Mesenchymal stem cell (in vitro differentiated cells and primary cell): ENCODE measurements at regions not wholly inside any gene's neighbourhood (a gene's known extent, or its start where the extent isn't known, plus 50 kb on each side); places are given as distances from the start of the nearest gene placed in this dataset.

Source experiments
- DNase-seq: peaks from one replicate; pipeline ENCODE4 v3.0.0-alpha.2; 2013
- H2AFZ ChIP-seq: one replicate; pipeline ENCODE4 v1.6.1; 2013; ENCODE audit warnings: low read depth, mild to moderate bottlenecking, control low read depth, inconsistent platforms, low read length, moderate library complexity
- H2AK5ac ChIP-seq: 2 replicates; pipeline ENCODE4 v1.6.1; 2013; ENCODE audit warnings: low read length, moderate library complexity, mild to moderate bottlenecking, inconsistent platforms; ENCODE audit not compliant: severe bottlenecking
- H2BK120ac ChIP-seq: one replicate; pipeline ENCODE4 v1.6.1; 2013; ENCODE audit warnings: low read depth, mild to moderate bottlenecking, inconsistent platforms, low read length, moderate library complexity
- H2BK12ac ChIP-seq, 2 experiments: one replicate each; pipeline ENCODE4 v1.6.1; 2013; ENCODE audit warnings: inconsistent platforms in 2 of 2, low read length in 2 of 2, mild to moderate bottlenecking in 2 of 2, moderate library complexity in 2 of 2, control low read depth in 1 of 2
- H2BK15ac ChIP-seq: one replicate; pipeline ENCODE4 v1.6.1; 2013; ENCODE audit warnings: mild to moderate bottlenecking, low read depth, inconsistent platforms; ENCODE audit not compliant: poor library complexity, severe bottlenecking
- H2BK5ac ChIP-seq: 2 replicates; pipeline ENCODE4 v1.6.1; 2013; ENCODE audit warnings: low read depth, mild to moderate bottlenecking, low read length, control low read depth, inconsistent platforms; ENCODE audit not compliant: poor library complexity, severe bottlenecking
- H3K14ac ChIP-seq, 2 experiments: one replicate each; pipeline ENCODE4 v1.6.1; 2013; ENCODE audit warnings: inconsistent platforms in 2 of 2, low read length in 2 of 2, control low read depth in 1 of 2, mild to moderate bottlenecking in 1 of 2, moderate library complexity in 1 of 2
- H3K18ac ChIP-seq, 2 experiments: one replicate each; pipeline ENCODE4 v1.6.1; 2013; ENCODE audit warnings: inconsistent platforms in 2 of 2, low read length in 2 of 2, control low read depth in 1 of 2, low read depth in 1 of 2, mild to moderate bottlenecking in 1 of 2
- H3K23ac ChIP-seq, 2 experiments: one replicate each; pipeline ENCODE4 v1.6.1; 2013; ENCODE audit warnings: inconsistent platforms in 2 of 2, low read length in 2 of 2, mild to moderate bottlenecking in 2 of 2, moderate library complexity in 2 of 2, control low read depth in 1 of 2
- H3K27ac ChIP-seq: 2 replicates; pipeline ENCODE4 v1.5.1; 2013; ENCODE audit warnings: mild to moderate bottlenecking, moderate library complexity, low read length, control low read depth, inconsistent platforms; ENCODE audit not compliant: poor library complexity, severe bottlenecking
- H3K27me3 ChIP-seq, 2 experiments: 2 replicates each; pipeline versions ENCODE4 v1.6.1 to v1.7.0; 2013; ENCODE audit warnings: low read length in 2 of 2, mild to moderate bottlenecking in 2 of 2, moderate library complexity in 2 of 2, control low read depth in 1 of 2, inconsistent platforms in 1 of 2; ENCODE audit not compliant: control insufficient read depth in 1 of 2, insufficient read depth in 1 of 2
- H3K36me3 ChIP-seq, 2 experiments: 2 replicates each; pipeline versions ENCODE4 v1.6.1 to v1.7.0; 2013; ENCODE audit warnings: low read length in 2 of 2, control low read depth in 1 of 2, inconsistent platforms in 1 of 2, low read depth in 1 of 2, mild to moderate bottlenecking in 1 of 2; ENCODE audit not compliant: insufficient read depth in 2 of 2, control insufficient read depth in 1 of 2
- H3K4ac ChIP-seq, 2 experiments: one replicate each; pipeline ENCODE4 v1.6.1; 2013; ENCODE audit warnings: inconsistent platforms in 2 of 2, low read length in 2 of 2, mild to moderate bottlenecking in 2 of 2, moderate library complexity in 2 of 2, control low read depth in 1 of 2, low read depth in 1 of 2
- H3K4me1 ChIP-seq: 2 replicates; pipeline ENCODE4 v1.6.1; 2013; ENCODE audit warnings: low read depth, low read length, control low read depth; ENCODE audit not compliant: control insufficient read depth, insufficient read depth
- H3K4me2 ChIP-seq: 2 replicates; pipeline ENCODE4 v1.6.1; 2013; ENCODE audit warnings: low read length, mild to moderate bottlenecking, inconsistent platforms; ENCODE audit not compliant: poor library complexity, severe bottlenecking
- H3K4me3 ChIP-seq, 2 experiments: 2 replicates each; pipeline versions ENCODE4 v1.5.1 to v1.7.0; 2013; ENCODE audit warnings: low read length in 2 of 2, mild to moderate bottlenecking in 2 of 2, control low read depth in 1 of 2, low read depth in 1 of 2; ENCODE audit not compliant: insufficient read depth in 1 of 2
- H3K79me1 ChIP-seq: replicated peaks from 2 replicates; pipeline ENCODE4 v1.6.1; 2013; ENCODE audit warnings: mild to moderate bottlenecking, control low read depth, low read length, inconsistent platforms; ENCODE audit not compliant: poor library complexity, severe bottlenecking
- H3K9ac ChIP-seq: 2 replicates; pipeline ENCODE4 v1.7.0; 2013; ENCODE audit warnings: mild to moderate bottlenecking, low read length, moderate library complexity
- H3K9me3 ChIP-seq: 2 replicates; pipeline ENCODE4 v1.7.0; 2013; ENCODE audit warnings: mild to moderate bottlenecking, low read length; ENCODE audit not compliant: control insufficient read depth
- H4K8ac ChIP-seq: one replicate; pipeline ENCODE4 v1.6.1; 2013; ENCODE audit warnings: inconsistent platforms, mild to moderate bottlenecking, low read length, moderate library complexity
- H4K91ac ChIP-seq: one replicate; pipeline ENCODE4 v1.6.1; 2013; ENCODE audit warnings: mild to moderate bottlenecking, low read length, inconsistent platforms
- WGBS: methylation state at CpG from one replicate; pipeline ENCODE4 v1.1.7; 2013; ENCODE audit warnings: mixed read lengths; 5-methylcytosine and 5-hydroxymethylcytosine counted together

GRCh38 chr13:58574791-58575190, 943.2 kb downstream of the PCDH17 start:
- H3K79me1 ChIP-seq: no peaks in the 10 kb centered on the region
- no peak overlapping the region for H2AFZ ChIP-seq
- H2BK5ac ChIP-seq: no peak overlapping the region
- no peak overlapping the region for H3K4me3 ChIP-seq
- DNase-seq: no peak
- H3K9ac ChIP-seq: no peak overlapping the region
- no peak overlapping the region for H2AK5ac ChIP-seq
- no peak overlapping the region for H4K8ac ChIP-seq
- no peak overlapping the region for H2BK120ac ChIP-seq
- H3K27me3 ChIP-seq: no peaks in the 10 kb centered on the region
- no peak overlapping the region for H2BK12ac ChIP-seq
- H3K9me3 ChIP-seq: peaks cover 9% of the 10 kb centered on the region
- H3K4me2 ChIP-seq: no peak overlapping the region
- H2BK15ac ChIP-seq: no peak overlapping the region
- no peak overlapping the region for H3K18ac ChIP-seq
- H3K4me1 ChIP-seq: no peaks in the 10 kb centered on the region
- no peak overlapping the region for H4K91ac ChIP-seq
- no peak overlapping the region for H3K23ac ChIP-seq
- H3K36me3 ChIP-seq: no peaks in the 10 kb centered on the region
- no peak overlapping the region for H3K4ac ChIP-seq
- H3K27ac ChIP-seq: no peak overlapping the region
- H3K14ac ChIP-seq: no peak overlapping the region

- no peak overlapping the region for H3K4me3 ChIP-seq
- no CpG with 5 or more reads among the region's 2 CpGs for WGBS
- H2BK12ac ChIP-seq: no peak overlapping the region
- H3K18ac ChIP-seq: no peak overlapping the region
- H3K27ac ChIP-seq: no peak overlapping the region
- H3K4ac ChIP-seq: no peak overlapping the region
- H2AK5ac ChIP-seq: no peak overlapping the region
- peaks cover 5% of the 10 kb centered on the region for H3K9me3 ChIP-seq
- no peak overlapping the region for H2BK5ac ChIP-seq
- H3K27me3 ChIP-seq: no peaks in the 10 kb centered on the region
- H4K8ac ChIP-seq: no peak overlapping the region
- no peak overlapping the region for H2BK120ac ChIP-seq
- no peak overlapping the region for H3K23ac ChIP-seq
- no peak overlapping the region for H3K9ac ChIP-seq
- H3K36me3 ChIP-seq: no peaks in the 10 kb centered on the region
- H3K4me2 ChIP-seq: no peak overlapping the region
- no peak overlapping the region for H4K91ac ChIP-seq
- H2BK15ac ChIP-seq: no peak overlapping the region
- no peaks in the 10 kb centered on the region for H3K79me1 ChIP-seq
- H3K14ac ChIP-seq: no peak overlapping the region
- H3K4me1 ChIP-seq: no peaks in the 10 kb centered on the region
- H2AFZ ChIP-seq: no peak overlapping the region
- DNase-seq: no peak
Measured at GRCh38 chr13:58579468-58579867, 947.9 kb downstream of the PCDH17 start.

GRCh38 chr13:58583966-58584365, 952.4 kb downstream of the PCDH17 start:
- H4K91ac ChIP-seq: no peak overlapping the region
- no peak overlapping the region for H3K4ac ChIP-seq
- no peak overlapping the region for H3K23ac ChIP-seq
- H3K18ac ChIP-seq: no peak overlapping the region
- H4K8ac ChIP-seq: no peak overlapping the region
- no peak overlapping the region for H3K4me2 ChIP-seq
- H3K4me3 ChIP-seq: no peak overlapping the region
- H3K79me1 ChIP-seq: no peaks in the 10 kb centered on the region
- no peaks in the 10 kb centered on the region for H3K36me3 ChIP-seq
- H2BK15ac ChIP-seq: no peak overlapping the region
- no peak overlapping the region for H3K9ac ChIP-seq
- no peak for DNase-seq
- WGBS: 50% methylated on average over 1 of the region's 1 CpG
- H3K9me3 ChIP-seq: no peaks in the 10 kb centered on the region
- H3K27ac ChIP-seq: no peak overlapping the region
- no peak overlapping the region for H3K14ac ChIP-seq
- no peak overlapping the region for H2BK120ac ChIP-seq
- H2BK12ac ChIP-seq: no peak overlapping the region
- no peaks in the 10 kb centered on the region for H3K27me3 ChIP-seq
- no peak overlapping the region for H2BK5ac ChIP-seq
- no peaks in the 10 kb centered on the region for H3K4me1 ChIP-seq
- no peak overlapping the region for H2AK5ac ChIP-seq
- no peak overlapping the region for H2AFZ ChIP-seq

GRCh38 chr13:58584610-58585009, 953.1 kb downstream of the PCDH17 start:
- Histone ChIP-seq H3K18ac (no peak overlapping the region), H3K36me3 (no peaks in the 10 kb centered on the region), H3K4me1 (no peaks in the 10 kb centered on the region), H3K9ac (no peak overlapping the region), H3K23ac (no peak overlapping the region), H2BK12ac (no peak overlapping the region), H3K27me3 (no peaks in the 10 kb centered on the region), H2AFZ (no peak overlapping the region), H3K79me1 (no peaks in the 10 kb centered on the region), H4K91ac (no peak overlapping the region), H2BK5ac (no peak overlapping the region), H3K9me3 (no peaks in the 10 kb centered on the region), H2BK120ac (no peak overlapping the region), H3K4me3 (no peak overlapping the region), H3K4ac (no peak overlapping the region), H3K4me2 (no peak overlapping the region), H4K8ac (no peak overlapping the region), H3K14ac (no peak overlapping the region), H3K27ac (no peak overlapping the region), H2AK5ac (no peak overlapping the region), H2BK15ac (no peak overlapping the region)
- DNase-seq: no peak
- WGBS: 89% methylated on average over 2 of the region's 2 CpGs
